ENCODE measurements at regions not wholly inside any gene's neighbourhood (a gene's known extent, or its start where the extent isn't known, plus 50 kb on each side); places are given as distances from the start of the nearest gene placed in this dataset.

DNA sequence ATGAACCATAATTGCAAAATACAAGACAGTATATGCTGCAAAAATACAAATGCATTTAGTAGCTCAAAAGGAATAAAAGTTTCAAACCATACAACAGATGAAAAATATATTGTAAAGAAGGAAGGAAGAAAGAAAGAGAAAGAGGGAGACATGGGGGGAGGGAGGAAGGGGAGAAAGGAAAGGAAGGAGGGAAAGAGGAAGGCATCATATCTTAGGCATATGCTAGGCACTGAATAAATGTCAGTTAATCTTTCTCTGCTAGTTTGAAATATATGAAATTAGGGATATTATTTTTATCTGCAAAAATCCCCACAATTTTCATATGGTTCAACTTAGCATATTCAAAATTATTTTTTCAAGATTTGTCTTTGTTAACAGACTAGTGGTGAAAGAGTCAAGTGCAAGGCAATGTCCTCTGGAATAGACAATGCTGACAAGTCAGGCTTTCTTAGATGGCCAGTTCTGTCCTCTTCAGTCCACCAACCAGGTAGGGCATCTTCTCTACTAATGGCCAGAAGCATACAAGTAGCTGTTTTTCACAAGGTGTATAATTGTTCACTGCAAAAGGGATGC is 506.4 kb downstream of the PRKD1 start:
- H2AFZ ChIP-seq (ENCODE audit: low read depth) = no peak overlapping the region
- no peaks in the 10 kb centered on the region for H3K36me3 ChIP-seq (ENCODE audit: insufficient read depth)
- H3K27me3 ChIP-seq (ENCODE audit: insufficient read depth, low read depth) = no peaks in the 10 kb centered on the region
- H4K20me1 ChIP-seq (ENCODE audit: insufficient read depth) = no peaks in the 10 kb centered on the region
- no peak overlapping the region for H3K4me2 ChIP-seq
- H3K9ac ChIP-seq = no peak overlapping the region
- no peaks in the 10 kb centered on the region for H3K79me2 ChIP-seq (ENCODE audit: insufficient read depth, low read depth)
- H3K4me3 ChIP-seq (IDR thresholded peaks at IDR 0.05; ENCODE audit: insufficient read depth, low read depth, low read length) = no peak overlapping the region
- H3K27ac ChIP-seq = no peak overlapping the region
- no peaks in the 10 kb centered on the region for H3K4me1 ChIP-seq (ENCODE audit: low read depth, poor library complexity, severe bottlenecking)
- TF ChIP-seq, protein P1, sequence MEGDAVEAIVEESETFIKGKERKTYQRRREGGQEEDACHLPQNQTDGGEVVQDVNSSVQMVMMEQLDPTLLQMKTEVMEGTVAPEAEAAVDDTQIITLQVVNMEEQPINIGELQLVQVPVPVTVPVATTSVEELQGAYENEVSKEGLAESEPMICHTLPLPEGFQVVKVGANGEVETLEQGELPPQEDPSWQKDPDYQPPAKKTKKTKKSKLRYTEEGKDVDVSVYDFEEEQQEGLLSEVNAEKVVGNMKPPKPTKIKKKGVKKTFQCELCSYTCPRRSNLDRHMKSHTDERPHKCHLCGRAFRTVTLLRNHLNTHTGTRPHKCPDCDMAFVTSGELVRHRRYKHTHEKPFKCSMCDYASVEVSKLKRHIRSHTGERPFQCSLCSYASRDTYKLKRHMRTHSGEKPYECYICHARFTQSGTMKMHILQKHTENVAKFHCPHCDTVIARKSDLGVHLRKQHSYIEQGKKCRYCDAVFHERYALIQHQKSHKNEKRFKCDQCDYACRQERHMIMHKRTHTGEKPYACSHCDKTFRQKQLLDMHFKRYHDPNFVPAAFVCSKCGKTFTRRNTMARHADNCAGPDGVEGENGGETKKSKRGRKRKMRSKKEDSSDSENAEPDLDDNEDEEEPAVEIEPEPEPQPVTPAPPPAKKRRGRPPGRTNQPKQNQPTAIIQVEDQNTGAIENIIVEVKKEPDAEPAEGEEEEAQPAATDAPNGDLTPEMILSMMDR (conservative IDR thresholded peaks at IDR 0.05; ENCODE audit: low read depth, low read length) = no peak

DNA sequence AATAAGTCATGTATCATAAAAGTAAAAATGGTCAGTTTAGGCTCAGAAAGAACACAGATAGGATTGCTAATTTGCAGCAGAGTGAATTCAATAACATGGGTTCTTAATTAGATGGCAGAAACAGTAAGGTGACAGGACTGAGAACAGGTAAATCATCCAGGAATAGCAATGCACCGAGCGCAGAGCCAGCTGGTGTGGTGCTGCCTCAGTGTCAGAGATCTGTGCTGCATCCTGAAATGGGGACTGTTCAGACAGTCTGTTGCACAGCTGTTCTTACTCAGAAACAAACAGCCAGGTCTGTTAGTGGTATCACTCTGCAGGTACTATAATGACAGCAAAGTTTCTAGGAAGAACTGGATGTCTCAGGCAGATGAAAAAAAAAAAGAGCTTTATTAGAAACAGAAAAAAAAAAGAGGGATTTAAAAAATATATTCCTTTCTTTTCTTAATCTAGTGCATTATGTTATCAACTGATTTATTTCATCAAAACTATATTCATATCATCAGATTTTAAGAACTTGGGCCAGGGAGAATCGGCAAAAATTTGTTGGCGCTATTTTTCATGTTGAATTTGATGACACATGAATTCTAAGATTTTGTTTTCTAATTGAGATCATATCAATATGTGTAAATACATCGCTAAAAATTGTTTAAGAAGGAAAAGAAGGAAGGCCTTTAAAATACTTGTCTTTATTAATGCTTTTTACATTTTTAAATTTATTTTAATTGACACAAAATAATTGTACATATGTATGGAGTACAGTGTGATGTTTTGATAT is 501.8 kb downstream of the PRKD1 start:
- H3K4me3 ChIP-seq (IDR thresholded peaks at IDR 0.05; ENCODE audit: insufficient read depth, low read depth, low read length) = no peak overlapping the region
- H3K4me1 ChIP-seq (ENCODE audit: low read depth, poor library complexity, severe bottlenecking) = no peaks in the 10 kb centered on the region
- no peak overlapping the region for H3K4me2 ChIP-seq
- TF ChIP-seq, protein P1 (conservative IDR thresholded peaks at IDR 0.05; ENCODE audit: low read depth, low read length) = no peak
- H4K20me1 ChIP-seq (ENCODE audit: insufficient read depth) = no peaks in the 10 kb centered on the region
- H3K27me3 ChIP-seq (ENCODE audit: insufficient read depth, low read depth) = no peaks in the 10 kb centered on the region
- no peak overlapping the region for H3K27ac ChIP-seq
- H2AFZ ChIP-seq (ENCODE audit: low read depth) = no peak overlapping the region
- no peaks in the 10 kb centered on the region for H3K36me3 ChIP-seq (ENCODE audit: insufficient read depth)
- no peak overlapping the region for H3K9ac ChIP-seq
- no peaks in the 10 kb centered on the region for H3K79me2 ChIP-seq (ENCODE audit: insufficient read depth, low read depth)

DNA sequence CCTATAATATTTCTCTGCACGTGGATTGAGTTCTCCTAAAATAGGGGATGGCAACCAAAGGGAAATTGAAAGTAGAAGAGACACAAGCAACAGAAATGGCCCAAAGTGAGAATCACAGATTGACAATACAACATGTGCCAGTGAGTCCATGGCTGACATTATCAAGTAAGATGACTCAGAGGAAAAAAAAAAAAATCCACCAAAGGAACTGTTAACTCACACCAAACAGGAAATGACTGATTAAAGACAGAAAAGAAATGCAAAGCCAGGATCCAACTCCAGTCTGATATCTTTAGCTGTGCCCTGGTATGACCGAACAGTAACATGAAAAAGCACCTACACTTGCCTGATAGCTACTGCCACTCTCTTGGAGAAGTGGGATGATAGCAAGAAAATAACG is 485.0 kb downstream of the PRKD1 start:
- H3K9ac ChIP-seq = no peak overlapping the region
- H3K4me3 ChIP-seq (IDR thresholded peaks at IDR 0.05; ENCODE audit: insufficient read depth, low read depth, low read length) = no peak overlapping the region
- no peaks in the 10 kb centered on the region for H4K20me1 ChIP-seq (ENCODE audit: insufficient read depth)
- H2AFZ ChIP-seq (ENCODE audit: low read depth) = no peak overlapping the region
- H3K4me2 ChIP-seq = no peak overlapping the region
- H3K36me3 ChIP-seq (ENCODE audit: insufficient read depth) = no peaks in the 10 kb centered on the region
- no peak overlapping the region for H3K27ac ChIP-seq
- H3K27me3 ChIP-seq (ENCODE audit: insufficient read depth, low read depth) = no peaks in the 10 kb centered on the region
- no peaks in the 10 kb centered on the region for H3K4me1 ChIP-seq (ENCODE audit: low read depth, poor library complexity, severe bottlenecking)
- TF ChIP-seq, protein P1 (conservative IDR thresholded peaks at IDR 0.05; ENCODE audit: low read depth, low read length) = no peak
- H3K79me2 ChIP-seq (ENCODE audit: insufficient read depth, low read depth) = no peaks in the 10 kb centered on the region

DNA sequence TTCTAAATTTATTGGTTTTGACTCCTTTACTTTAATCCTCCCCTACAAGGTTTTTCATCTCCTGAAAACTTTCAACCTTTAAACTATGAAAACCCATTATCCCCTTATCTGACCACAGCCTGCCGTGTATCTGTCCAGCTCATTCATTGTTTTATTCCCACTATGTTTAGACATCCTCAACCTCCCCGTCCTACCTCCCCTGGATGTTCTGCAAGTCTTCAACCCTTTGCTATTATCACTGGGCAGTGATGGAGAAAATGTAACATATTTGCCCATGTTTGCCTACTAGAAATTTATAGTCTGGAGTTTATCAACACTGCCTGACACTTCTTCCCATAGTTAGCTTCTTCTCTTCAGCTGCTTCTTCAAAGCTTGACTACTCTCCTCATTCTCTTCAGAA is 483.4 kb downstream of the PRKD1 start:
- no peaks in the 10 kb centered on the region for H3K27me3 ChIP-seq (ENCODE audit: insufficient read depth, low read depth)

More for the DNA sequence above, 483.4 kb downstream of the PRKD1 start:
- no peaks in the 10 kb centered on the region for H3K36me3 ChIP-seq (ENCODE audit: insufficient read depth)
- no peaks in the 10 kb centered on the region for H3K4me1 ChIP-seq (ENCODE audit: low read depth, poor library complexity, severe bottlenecking)
- no peaks in the 10 kb centered on the region for H4K20me1 ChIP-seq (ENCODE audit: insufficient read depth)
- H3K4me2 ChIP-seq = no peak overlapping the region
- H2AFZ ChIP-seq (ENCODE audit: low read depth) = no peak overlapping the region
- no peak overlapping the region for H3K4me3 ChIP-seq (IDR thresholded peaks at IDR 0.05; ENCODE audit: insufficient read depth, low read depth, low read length)
- no peaks in the 10 kb centered on the region for H3K79me2 ChIP-seq (ENCODE audit: insufficient read depth, low read depth)
- no peak overlapping the region for H3K27ac ChIP-seq
- no peak overlapping the region for H3K9ac ChIP-seq
- TF ChIP-seq, protein P1 (conservative IDR thresholded peaks at IDR 0.05; ENCODE audit: low read depth, low read length) = no peak

All from KMS-11 (cell line).